K562 (cell line): ENCODE measurements at regions not wholly inside any gene's neighbourhood (a gene's known extent, or its start where the extent isn't known, plus 50 kb on each side); places are given as distances from the start of the nearest gene placed in this dataset.

ENCODE experiments used
- ATAC-seq: fragments of 200-7000 bp; cut with Tn5 transposase; 3 replicates; pipeline ENCODE4 v1.9.1; 2020; ENCODE audit warnings: moderate library complexity
- BruUV-seq: library from RNA; stranded (reverse); fragments of 400-500 nt; replicated peaks from 2 replicates; lab custom pipeline; 2021; lab: Mats Ljungman, UMichigan
- CTCF ChIA-PET: fragments of 300-600 bp; formaldehyde crosslinking; extraction: SDS; loops from one replicate; lab custom pipeline; 2021; ENCODE audit warnings: low intra/inter-chr PET ratio; lab: Yijun Ruan, JAX
- POLR2A ChIA-PET: fragments of 300-600, 350-650 bp; sonication (Branson Sonifier 250); formaldehyde crosslinking; extraction: SDS; loops from one replicate; lab custom pipeline; 2021; ENCODE audit warnings: antibody characterized with exemption, inconsistent platforms; lab: Yijun Ruan, JAX
- DNase-seq, 4 experiments: peaks; one replicate each; pipeline versions ENCODE4 v3.0.0 to v3.0.0-alpha.2; 2011 to 2018; ENCODE audit warnings: low spot score in 3 of 4, mixed read lengths in 3 of 4; ENCODE audit errors: extremely low read depth in 1 of 4
- FAIRE-seq: peaks from 2 replicates; lab custom pipeline; 2011; peaks lifted over from hg19 to GRCh38; lab: Jason Lieb, UNC
- H2AFZ ChIP-seq: 2 replicates; pipeline ENCODE4 v1.6.0; 2011; ENCODE audit warnings: low read depth, low read length, control low read depth, inconsistent platforms
- H3K27ac ChIP-seq: fragments of 200-600 bp; 3 replicates; pipeline ENCODE4 v1.8.0; 2011; ENCODE audit warnings: low read depth, mild to moderate bottlenecking, control low read depth, inconsistent platforms, low read length, moderate library complexity, mixed read lengths; ENCODE audit errors: extremely low read depth
- H3K27me3 ChIP-seq, 2 experiments: fragments of 300-600 bp in 1 of 2; 2 replicates in 1 of 2; 3 replicates in 1 of 2; pipeline versions ENCODE4 v1.6.0 to v1.8.0; 2011; ENCODE audit warnings: inconsistent platforms in 2 of 2, low read length in 2 of 2, mild to moderate bottlenecking in 1 of 2, mixed read lengths in 1 of 2, moderate library complexity in 1 of 2; ENCODE audit not compliant: control insufficient read depth in 2 of 2, insufficient read depth in 2 of 2
- H3K36me3 ChIP-seq: fragments of 300-600 bp; 3 replicates; pipeline ENCODE4 v1.8.0; 2011; ENCODE audit warnings: mild to moderate bottlenecking, low read length, inconsistent platforms; ENCODE audit not compliant: control insufficient read depth, insufficient read depth
- H3K4me1 ChIP-seq, 2 experiments: fragments of 200-600 bp in 1 of 2; replicated peaks in 1 of 2; 2 replicates in 1 of 2; 3 replicates in 1 of 2; pipeline versions ENCODE4 v1.5.1 to v1.8.0; 2011; ENCODE audit warnings: inconsistent platforms in 2 of 2, low read length in 2 of 2, mild to moderate bottlenecking in 1 of 2, mixed read lengths in 1 of 2, moderate library complexity in 1 of 2; ENCODE audit not compliant: control insufficient read depth in 2 of 2, insufficient read depth in 2 of 2
- H3K4me2 ChIP-seq: 2 replicates; pipeline ENCODE4 v1.6.1; 2011; ENCODE audit warnings: low read length, control low read depth, inconsistent platforms, mixed read lengths; ENCODE audit not compliant: insufficient read depth
- H3K4me3 ChIP-seq: fragments of 200-600 bp; sonication (generic), shearing (Covaris generic); 2 replicates; pipeline ENCODE4 v1.5.1; 2016; ENCODE audit warnings: control low read depth, inconsistent platforms
- H3K79me2 ChIP-seq: fragments of 200-600 bp; 3 replicates; pipeline ENCODE4 v1.8.0; 2011; ENCODE audit warnings: low read length, inconsistent platforms; ENCODE audit not compliant: control insufficient read depth, insufficient read depth
- H3K9ac ChIP-seq, 2 experiments: 2 replicates each; pipeline versions ENCODE4 v1.6.0 to v1.6.1; 2011; ENCODE audit warnings: low read depth in 2 of 2, low read length in 2 of 2, control low read depth in 1 of 2, inconsistent platforms in 1 of 2, mild to moderate bottlenecking in 1 of 2, mixed read lengths in 1 of 2; ENCODE audit not compliant: insufficient read depth in 1 of 2
- H3K9me1 ChIP-seq: one replicate; pipeline ENCODE4 v1.6.0; 2011; ENCODE audit warnings: inconsistent platforms, mild to moderate bottlenecking, low read length, moderate library complexity; ENCODE audit not compliant: control insufficient read depth, insufficient read depth
- H3K9me3 ChIP-seq: replicated peaks from 2 replicates; pipeline ENCODE4 v1.5.1; 2011; ENCODE audit warnings: low read depth, low read length, inconsistent platforms; ENCODE audit not compliant: control insufficient read depth, insufficient read depth
- H4K20me1 ChIP-seq: replicated peaks from 2 replicates; pipeline ENCODE4 v1.6.1; 2011; ENCODE audit warnings: low read length, inconsistent platforms, mixed read lengths; ENCODE audit not compliant: control insufficient read depth, insufficient read depth
- ELK3 ChIP-seq: fragments of 450-650 bp; formaldehyde crosslinking; IDR thresholded peaks from 2 replicates; pipeline ENCODE4 v1.4.0; 2020; ENCODE audit warnings: mild to moderate bottlenecking
- NBN ChIP-seq: fragments of 450-650 bp; IDR thresholded peaks from 2 replicates; pipeline ENCODE4 v1.6.1; 2016; ENCODE audit warnings: low read depth, mild to moderate bottlenecking
- NFRKB ChIP-seq: fragments of 450-650 bp; IDR thresholded peaks from 2 replicates; pipeline ENCODE4 v1.6.1; 2016; ENCODE audit warnings: low read depth
- SMARCA4 ChIP-seq: fragments of 450-650 bp; IDR thresholded peaks from 2 replicates; pipeline ENCODE4 v1.6.1; 2016
- TBL1XR1 ChIP-seq, 2 experiments: IDR thresholded peaks; 2 replicates each; pipeline ENCODE4 v1.6.1; 2012; ENCODE audit warnings: improper control_type of control experiment in 2 of 2, low read length in 2 of 2, mild to moderate bottlenecking in 1 of 2
- ZNF23 ChIP-seq: fragments of 250-450 bp; sonication (Bioruptor Pico); IDR thresholded peaks from 2 replicates; pipeline ENCODE4 v1.4.0; 2020; ENCODE audit warnings: mild to moderate bottlenecking
- WGBS: fragments of 100-300 bp; shearing (Covaris generic); methylation state at CpG from one replicate; pipeline ENCODE4 v1.1.6; 2016; ENCODE audit warnings: low coverage, mixed read lengths; ENCODE audit not compliant: insufficient coverage; ENCODE audit errors: missing lambda C conversion rate; 5-methylcytosine and 5-hydroxymethylcytosine counted together
- in situ Hi-C: fragments of 300-500 bp; cut with MboI; formaldehyde crosslinking; loops from 4 replicates; pipeline ENCODE4 v1.15.0; 2018; ENCODE audit warnings: inconsistent platforms, mixed read lengths
- intact Hi-C: fragments of 100-400 bp; cut with micrococcal nuclease; formaldehyde crosslinking; loops from 2 replicates; pipeline ENCODE4 v1.14.2; 2022
- TF ChIP-seq, protein P1 (sequence below): IDR thresholded peaks from 3 replicates; pipeline ENCODE4 v1.6.1; 2011; ENCODE audit warnings: borderline replicate concordance, mild to moderate bottlenecking; ENCODE audit not compliant: insufficient read length, insufficient read depth
- TF ChIP-seq, protein P2 (sequence below): sonication (generic); formaldehyde crosslinking; IDR thresholded peaks from 2 replicates; pipeline ENCODE4 v1.8.0; 2023; ENCODE audit warnings: mild to moderate bottlenecking, missing genetic modification reagents

DNA sequence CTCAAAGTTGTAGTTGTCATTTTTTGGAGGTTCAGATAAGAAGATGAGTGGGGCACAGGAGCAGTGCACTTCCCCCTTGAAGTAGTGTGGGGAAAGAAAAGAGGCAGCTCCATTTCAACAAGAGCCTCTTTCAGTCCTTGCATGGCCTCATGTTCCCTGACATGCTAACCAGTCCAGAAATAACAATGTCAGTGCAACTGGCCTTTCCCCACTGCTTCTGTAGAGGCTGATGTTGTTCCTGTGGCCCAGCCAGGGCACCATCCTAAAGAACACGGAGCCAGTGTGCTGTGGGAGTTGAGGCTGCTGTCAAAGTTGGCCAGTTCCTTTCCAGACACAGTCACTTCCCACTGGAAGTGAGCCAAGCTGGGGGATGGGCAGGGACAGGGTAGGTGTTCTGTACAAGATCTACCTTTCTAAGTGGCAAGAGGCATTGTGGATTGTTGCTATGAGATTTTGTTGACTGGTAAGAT, 77.7 kb upstream of the SLC38A2 start (continued):
- no peak for TF ChIP-seq ZNF23 (CRISPR knock-in tag)
- TF ChIP-seq NBN: no peak
- 0 out of 4 replicates have a peak, but pooled peaks of 1 of the 2 experiments have one; percentile 9 for TF ChIP-seq TBL1XR1 (IDR thresholded peaks at IDR 0.05; ENCODE audit: low read length in 2 of 2)
- peak; percentile 53; the same call in 1 of the 2 replicates for TF ChIP-seq SMARCA4

DNA sequence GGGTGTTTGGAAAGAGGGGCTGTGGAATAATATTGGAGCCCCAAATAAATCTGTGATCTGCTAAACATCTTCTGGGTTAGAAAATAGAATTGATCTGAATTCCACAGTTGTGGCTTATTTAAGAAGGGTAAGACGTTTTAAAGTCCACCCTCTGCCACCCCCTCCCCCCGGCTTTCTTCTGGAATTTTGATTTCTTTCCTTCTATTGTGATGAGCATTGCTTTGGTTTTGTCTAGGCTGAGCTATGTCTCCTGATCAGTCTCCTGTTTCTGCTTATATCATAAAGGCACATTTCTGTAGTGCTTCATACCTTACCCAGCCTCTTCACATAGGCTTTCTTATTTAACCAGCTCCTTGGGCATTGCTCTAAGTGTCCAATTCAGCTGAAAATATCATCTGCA, 77.3 kb upstream of the SLC38A2 start:
- 42% methylated on average over 2 of the region's 2 CpGs for WGBS
- peak overlapping the region; percentile 87; the same call in 1 of the 2 replicates for H2AFZ ChIP-seq
- H3K9ac ChIP-seq: no peak overlapping the region
- peak overlapping the region; percentile 76; the same call in 1 of the 2 replicates for H3K4me2 ChIP-seq
- ATAC-seq: peak; percentile 31
- H3K79me2 ChIP-seq: no peaks in the 10 kb centered on the region
- in situ Hi-C loops: no loop called here
- no peaks in the 10 kb centered on the region for H3K36me3 ChIP-seq
- TF ChIP-seq, protein P1, sequence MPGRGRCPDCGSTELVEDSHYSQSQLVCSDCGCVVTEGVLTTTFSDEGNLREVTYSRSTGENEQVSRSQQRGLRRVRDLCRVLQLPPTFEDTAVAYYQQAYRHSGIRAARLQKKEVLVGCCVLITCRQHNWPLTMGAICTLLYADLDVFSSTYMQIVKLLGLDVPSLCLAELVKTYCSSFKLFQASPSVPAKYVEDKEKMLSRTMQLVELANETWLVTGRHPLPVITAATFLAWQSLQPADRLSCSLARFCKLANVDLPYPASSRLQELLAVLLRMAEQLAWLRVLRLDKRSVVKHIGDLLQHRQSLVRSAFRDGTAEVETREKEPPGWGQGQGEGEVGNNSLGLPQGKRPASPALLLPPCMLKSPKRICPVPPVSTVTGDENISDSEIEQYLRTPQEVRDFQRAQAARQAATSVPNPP: no peak
- TF ChIP-seq, protein P2, sequence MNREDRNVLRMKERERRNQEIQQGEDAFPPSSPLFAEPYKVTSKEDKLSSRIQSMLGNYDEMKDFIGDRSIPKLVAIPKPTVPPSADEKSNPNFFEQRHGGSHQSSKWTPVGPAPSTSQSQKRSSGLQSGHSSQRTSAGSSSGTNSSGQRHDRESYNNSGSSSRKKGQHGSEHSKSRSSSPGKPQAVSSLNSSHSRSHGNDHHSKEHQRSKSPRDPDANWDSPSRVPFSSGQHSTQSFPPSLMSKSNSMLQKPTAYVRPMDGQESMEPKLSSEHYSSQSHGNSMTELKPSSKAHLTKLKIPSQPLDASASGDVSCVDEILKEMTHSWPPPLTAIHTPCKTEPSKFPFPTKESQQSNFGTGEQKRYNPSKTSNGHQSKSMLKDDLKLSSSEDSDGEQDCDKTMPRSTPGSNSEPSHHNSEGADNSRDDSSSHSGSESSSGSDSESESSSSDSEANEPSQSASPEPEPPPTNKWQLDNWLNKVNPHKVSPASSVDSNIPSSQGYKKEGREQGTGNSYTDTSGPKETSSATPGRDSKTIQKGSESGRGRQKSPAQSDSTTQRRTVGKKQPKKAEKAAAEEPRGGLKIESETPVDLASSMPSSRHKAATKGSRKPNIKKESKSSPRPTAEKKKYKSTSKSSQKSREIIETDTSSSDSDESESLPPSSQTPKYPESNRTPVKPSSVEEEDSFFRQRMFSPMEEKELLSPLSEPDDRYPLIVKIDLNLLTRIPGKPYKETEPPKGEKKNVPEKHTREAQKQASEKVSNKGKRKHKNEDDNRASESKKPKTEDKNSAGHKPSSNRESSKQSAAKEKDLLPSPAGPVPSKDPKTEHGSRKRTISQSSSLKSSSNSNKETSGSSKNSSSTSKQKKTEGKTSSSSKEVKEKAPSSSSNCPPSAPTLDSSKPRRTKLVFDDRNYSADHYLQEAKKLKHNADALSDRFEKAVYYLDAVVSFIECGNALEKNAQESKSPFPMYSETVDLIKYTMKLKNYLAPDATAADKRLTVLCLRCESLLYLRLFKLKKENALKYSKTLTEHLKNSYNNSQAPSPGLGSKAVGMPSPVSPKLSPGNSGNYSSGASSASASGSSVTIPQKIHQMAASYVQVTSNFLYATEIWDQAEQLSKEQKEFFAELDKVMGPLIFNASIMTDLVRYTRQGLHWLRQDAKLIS: no peak
- TF ChIP-seq ELK3 (CRISPR knock-in tag) (no peak), NFRKB (0 out of 2 replicates have a peak, but pooled peaks have one; percentile 0)
- no TSS peak for BruUV-seq
- no peak for DNase-seq
- H3K9me1 ChIP-seq: no peaks in the 10 kb centered on the region
- ChIA-PET CTCF (no interaction called here), POLR2A (no interaction called here)
- no peak for FAIRE-seq
- peak overlapping the region; percentile 64; the same call in 1 of the 3 replicates for H3K27ac ChIP-seq
- H3K9me3 ChIP-seq: no peaks in the 10 kb centered on the region
- peaks cover 10 to 39% of the 10 kb centered on the region in 2 experiments for H3K4me1 ChIP-seq
- no peaks in the 10 kb centered on the region for H3K27me3 ChIP-seq
- H3K4me3 ChIP-seq: no peak overlapping the region
- intact Hi-C loops: loop anchor here (5.0 kb wide), 1 partner anchor 78 kb away; the partner anchor contains the start of gene SLC38A2
- no peaks in the 10 kb centered on the region for H4K20me1 ChIP-seq
